ENCODE measurements at regions not wholly inside any gene's neighbourhood (a gene's known extent, or its start where the extent isn't known, plus 50 kb on each side); places are given as distances from the start of the nearest gene placed in this dataset.

- DNase-seq (ENCODE audit: low spot score in 2 of 2) = no peak
- in situ Hi-C loops (cut with MboI; ENCODE audit: low sequenced_read_pairs) = no loop called here
Observed at GRCh38 chr12:78519422-78519821, 345.2 kb upstream of the SYT1 start.

GRCh38 chr12:78530100-78530765, 334.3 kb upstream of the SYT1 start:
- in situ Hi-C loops (cut with MboI; ENCODE audit: low sequenced_read_pairs) = no loop called here
- Histone ChIP-seq H3K4me3 (no peak overlapping the region), H3K9me3 (no peaks in the 10 kb centered on the region), H3K36me3 (replicated peaks) (no peaks in the 10 kb centered on the region), H3K27me3 (ENCODE audit: low read depth) (no peaks in the 10 kb centered on the region; the same call in 1 of the 2 replicates), H3K4me1 (peaks cover 43% of the 10 kb centered on the region)
- peak; percentile 49 to 72 for DNase-seq (ENCODE audit: low spot score in 2 of 2)

More at GRCh38 chr12:78519422-78519821, 345.2 kb upstream of the SYT1 start:
- H3K36me3 ChIP-seq (replicated peaks) = no peaks in the 10 kb centered on the region
- no peak overlapping the region for H3K4me3 ChIP-seq
- no peaks in the 10 kb centered on the region for H3K4me1 ChIP-seq
- H3K27me3 ChIP-seq (ENCODE audit: low read depth) = no peaks in the 10 kb centered on the region
- H3K9me3 ChIP-seq = no peaks in the 10 kb centered on the region

- DNase-seq (ENCODE audit: low spot score in 2 of 2) = peak; percentile 9 to 98
- in situ Hi-C loops (cut with MboI; ENCODE audit: low sequenced_read_pairs) = no loop called here
- H3K36me3 ChIP-seq (replicated peaks) = no peaks in the 10 kb centered on the region
- no peaks in the 10 kb centered on the region; the same call in 1 of the 2 replicates for H3K27me3 ChIP-seq (ENCODE audit: low read depth)
- H3K9me3 ChIP-seq = no peaks in the 10 kb centered on the region
- H3K4me1 ChIP-seq = peaks cover 43% of the 10 kb centered on the region
- no peak overlapping the region for H3K4me3 ChIP-seq
Observed at GRCh38 chr12:78531831-78532458, 332.6 kb upstream of the SYT1 start.

GRCh38 chr12:78534311-78534710, 330.3 kb upstream of the SYT1 start:
- H3K4me3 ChIP-seq = no peak overlapping the region
- H3K4me1 ChIP-seq = peaks cover 43% of the 10 kb centered on the region
- H3K9me3 ChIP-seq = no peaks in the 10 kb centered on the region
- no peaks in the 10 kb centered on the region for H3K27me3 ChIP-seq (ENCODE audit: low read depth)
- H3K36me3 ChIP-seq (replicated peaks) = no peaks in the 10 kb centered on the region
- peak in 1 of 2 experiments; percentile 52 for DNase-seq (ENCODE audit: low spot score in 2 of 2)
- in situ Hi-C loops (cut with MboI; ENCODE audit: low sequenced_read_pairs) = no loop called here

GRCh38 chr12:78540606-78541336, 323.8 kb upstream of the SYT1 start:
- Histone ChIP-seq H3K27me3 (ENCODE audit: low read depth) (no peaks in the 10 kb centered on the region), H3K36me3 (replicated peaks) (no peaks in the 10 kb centered on the region), H3K9me3 (no peaks in the 10 kb centered on the region), H3K4me3 (no peak overlapping the region), H3K4me1 (peaks cover 18% of the 10 kb centered on the region)
- in situ Hi-C loops (cut with MboI; ENCODE audit: low sequenced_read_pairs) = no loop called here
- DNase-seq (ENCODE audit: low spot score in 2 of 2) = no peak

- DNase-seq (ENCODE audit: low spot score in 2 of 2) = no peak
- H3K4me3 ChIP-seq = no peak overlapping the region
- no peaks in the 10 kb centered on the region for H3K36me3 ChIP-seq (replicated peaks)
- no peaks in the 10 kb centered on the region for H3K4me1 ChIP-seq
- no peaks in the 10 kb centered on the region for H3K9me3 ChIP-seq
- H3K27me3 ChIP-seq (ENCODE audit: low read depth) = no peaks in the 10 kb centered on the region
- in situ Hi-C loops (cut with MboI; ENCODE audit: low sequenced_read_pairs) = no loop called here
Observed at GRCh38 chr12:78550831-78551230, 313.7 kb upstream of the SYT1 start.

GRCh38 chr12:78555802-78556201, 308.8 kb upstream of the SYT1 start:
- Histone ChIP-seq H3K4me1 (peaks cover 4% of the 10 kb centered on the region; the same call in 1 of the 2 replicates), H3K9me3 (no peaks in the 10 kb centered on the region), H3K36me3 (replicated peaks) (no peaks in the 10 kb centered on the region), H3K27me3 (ENCODE audit: low read depth) (no peaks in the 10 kb centered on the region), H3K4me3 (no peak overlapping the region)
- DNase-seq (ENCODE audit: low spot score in 2 of 2) = no peak
- in situ Hi-C loops (cut with MboI; ENCODE audit: low sequenced_read_pairs) = no loop called here

- peaks cover 4% of the 10 kb centered on the region; the same call in 1 of the 2 replicates for H3K4me1 ChIP-seq
- DNase-seq (ENCODE audit: low spot score in 2 of 2) = no peak
- no peaks in the 10 kb centered on the region for H3K9me3 ChIP-seq
- no peak overlapping the region for H3K4me3 ChIP-seq
- no peaks in the 10 kb centered on the region for H3K36me3 ChIP-seq (replicated peaks)
- H3K27me3 ChIP-seq (ENCODE audit: low read depth) = no peaks in the 10 kb centered on the region
- in situ Hi-C loops (cut with MboI; ENCODE audit: low sequenced_read_pairs) = no loop called here
Observed at GRCh38 chr12:78556651-78557050, 307.9 kb upstream of the SYT1 start.

GRCh38 chr12:78559416-78559815, 305.2 kb upstream of the SYT1 start:
- Histone ChIP-seq H3K4me1 (peaks cover 4% of the 10 kb centered on the region; the same call in 1 of the 2 replicates), H3K9me3 (no peaks in the 10 kb centered on the region), H3K27me3 (ENCODE audit: low read depth) (no peaks in the 10 kb centered on the region), H3K36me3 (replicated peaks) (no peaks in the 10 kb centered on the region), H3K4me3 (no peak overlapping the region)
- DNase-seq (ENCODE audit: low spot score in 2 of 2) = no peak
- in situ Hi-C loops (cut with MboI; ENCODE audit: low sequenced_read_pairs) = no loop called here

GRCh38 chr12:78559886-78560285, 304.7 kb upstream of the SYT1 start:
- H3K4me1 ChIP-seq = peaks cover 4% of the 10 kb centered on the region; the same call in 1 of the 2 replicates
- no peaks in the 10 kb centered on the region for H3K9me3 ChIP-seq
- no peak for DNase-seq (ENCODE audit: low spot score in 2 of 2)
- H3K4me3 ChIP-seq = no peak overlapping the region
- in situ Hi-C loops (cut with MboI; ENCODE audit: low sequenced_read_pairs) = no loop called here
- no peaks in the 10 kb centered on the region for H3K36me3 ChIP-seq (replicated peaks)
- no peaks in the 10 kb centered on the region for H3K27me3 ChIP-seq (ENCODE audit: low read depth)

- in situ Hi-C loops (cut with MboI; ENCODE audit: low sequenced_read_pairs) = no loop called here
- no peak overlapping the region for H3K4me3 ChIP-seq
- no peaks in the 10 kb centered on the region for H3K9me3 ChIP-seq
- H3K4me1 ChIP-seq = peaks cover 4% of the 10 kb centered on the region; the same call in 1 of the 2 replicates
- H3K27me3 ChIP-seq (ENCODE audit: low read depth) = no peaks in the 10 kb centered on the region
- DNase-seq (ENCODE audit: low spot score in 2 of 2) = no peak
- H3K36me3 ChIP-seq (replicated peaks) = no peaks in the 10 kb centered on the region
Observed at GRCh38 chr12:78560633-78561032, 303.9 kb upstream of the SYT1 start.

- no peaks in the 10 kb centered on the region for H3K27me3 ChIP-seq (ENCODE audit: low read depth)
- no peaks in the 10 kb centered on the region for H3K36me3 ChIP-seq (replicated peaks)
- H3K4me3 ChIP-seq = no peak overlapping the region
- no peaks in the 10 kb centered on the region for H3K9me3 ChIP-seq
- in situ Hi-C loops (cut with MboI; ENCODE audit: low sequenced_read_pairs) = no loop called here
- peaks cover 4% of the 10 kb centered on the region; the same call in 1 of the 2 replicates for H3K4me1 ChIP-seq
- peak; percentile 20 to 50 for DNase-seq (ENCODE audit: low spot score in 2 of 2)
Observed at GRCh38 chr12:78562368-78563205, 302.0 kb upstream of the SYT1 start.

GRCh38 chr12:78563826-78564225, 300.7 kb upstream of the SYT1 start:
- peaks cover 4% of the 10 kb centered on the region; the same call in 1 of the 2 replicates for H3K4me1 ChIP-seq
- no peak overlapping the region for H3K4me3 ChIP-seq
- no peaks in the 10 kb centered on the region for H3K9me3 ChIP-seq
- DNase-seq (ENCODE audit: low spot score in 2 of 2) = no peak
- in situ Hi-C loops (cut with MboI; ENCODE audit: low sequenced_read_pairs) = no loop called here
- no peaks in the 10 kb centered on the region for H3K27me3 ChIP-seq (ENCODE audit: low read depth)
- H3K36me3 ChIP-seq (replicated peaks) = no peaks in the 10 kb centered on the region

Measured in HAP-1 (cell line).